GM21717 (cell line): ENCODE measurements at regions not wholly inside any gene's neighbourhood (a gene's known extent, or its start where the extent isn't known, plus 50 kb on each side); places are given as distances from the start of the nearest gene placed in this dataset.

Experiments used
- ATAC-seq: cut with Tn5 transposase; IDR thresholded peaks from one replicate; pipeline ENCODE4 v1.9.1; 2021; ENCODE audit warnings: mild to moderate bottlenecking, moderate library complexity; ENCODE audit not compliant: unreplicated experiment

GRCh38 chr10:76667408-76668370, 969.9 kb downstream of the KCNMA1 start:
- ATAC-seq, result no peak

- ATAC-seq, result no peak
Measured at GRCh38 chr10:76666891-76667290, 970.7 kb downstream of the KCNMA1 start.

DNA sequence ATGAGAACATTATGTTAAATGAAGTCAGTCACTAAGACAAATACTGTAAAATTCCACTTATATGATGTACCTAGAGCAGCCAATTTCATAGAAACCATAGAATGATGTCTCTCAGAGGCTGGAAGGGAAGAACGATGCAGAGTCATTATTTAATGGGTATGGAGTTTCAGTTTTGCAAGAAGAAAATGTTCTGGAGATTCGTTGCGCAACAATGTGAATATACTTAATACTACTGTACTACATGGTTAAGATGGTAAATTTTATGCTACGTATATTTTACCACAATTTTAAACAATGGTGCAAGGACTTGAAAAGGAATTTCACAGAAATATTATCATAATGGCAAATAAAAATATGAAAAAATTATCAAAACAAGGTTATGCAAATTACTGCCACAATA, 972.6 kb downstream of the KCNMA1 start:
- ATAC-seq, result no peak

GRCh38 chr10:76657337-76658012, 980.1 kb downstream of the KCNMA1 start:
- ATAC-seq, result no peak

- ATAC-seq, result no peak
Measured at GRCh38 chr10:76651154-76651553, 986.5 kb downstream of the KCNMA1 start.

GRCh38 chr10:76649723-76650127, 987.9 kb downstream of the KCNMA1 start:
- ATAC-seq, result no peak

DNA sequence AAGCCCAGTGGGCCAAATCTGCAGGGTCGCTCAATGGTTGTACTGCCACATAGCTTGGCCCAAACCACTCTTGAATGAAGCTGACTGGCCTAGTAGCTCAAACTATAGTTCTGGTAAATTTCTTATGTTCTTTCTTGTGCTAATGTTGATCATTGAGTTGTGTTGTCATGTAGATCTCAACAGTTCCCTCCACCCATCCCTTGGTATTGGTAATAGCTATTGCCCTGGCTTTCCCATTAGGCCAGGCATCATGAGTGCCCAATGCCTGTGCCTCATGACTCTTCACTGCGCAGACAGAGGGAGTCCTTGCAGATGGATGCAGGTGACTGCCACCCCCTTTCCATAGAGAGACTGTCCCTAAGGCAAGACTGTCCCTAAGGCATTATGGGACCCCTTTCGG, 988.4 kb downstream of the KCNMA1 start:
- ATAC-seq, result no peak

GRCh38 chr10:76647301-76647700, 990.3 kb downstream of the KCNMA1 start:
- ATAC-seq, result no peak

GRCh38 chr10:76645341-76645740, 992.3 kb downstream of the KCNMA1 start:
- ATAC-seq, result no peak

GRCh38 chr10:76644476-76644875, 993.1 kb downstream of the KCNMA1 start:
- no peak for ATAC-seq

DNA sequence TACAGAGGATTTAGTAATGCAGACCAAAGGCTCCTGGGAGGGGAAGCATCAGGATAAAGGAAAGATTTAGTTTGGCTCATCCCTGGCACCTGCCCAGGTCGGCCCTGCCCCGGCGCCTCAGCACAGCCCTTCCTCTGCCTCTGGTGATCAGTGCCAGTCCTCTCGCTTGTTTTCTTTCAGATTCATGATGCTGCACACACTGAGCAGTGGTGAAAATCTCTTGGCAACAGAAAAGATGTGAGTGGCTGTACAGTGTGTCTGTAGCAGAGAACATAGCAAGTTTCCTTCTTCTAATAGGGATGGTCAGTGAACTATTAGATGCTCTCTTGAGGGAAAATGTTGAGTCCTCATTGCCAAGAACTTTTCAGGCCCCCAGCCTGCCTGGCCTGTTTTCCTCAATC, 994.1 kb downstream of the KCNMA1 start:
- no peak for ATAC-seq

GRCh38 chr10:76642358-76642757, 995.2 kb downstream of the KCNMA1 start:
- ATAC-seq, result no peak

DNA sequence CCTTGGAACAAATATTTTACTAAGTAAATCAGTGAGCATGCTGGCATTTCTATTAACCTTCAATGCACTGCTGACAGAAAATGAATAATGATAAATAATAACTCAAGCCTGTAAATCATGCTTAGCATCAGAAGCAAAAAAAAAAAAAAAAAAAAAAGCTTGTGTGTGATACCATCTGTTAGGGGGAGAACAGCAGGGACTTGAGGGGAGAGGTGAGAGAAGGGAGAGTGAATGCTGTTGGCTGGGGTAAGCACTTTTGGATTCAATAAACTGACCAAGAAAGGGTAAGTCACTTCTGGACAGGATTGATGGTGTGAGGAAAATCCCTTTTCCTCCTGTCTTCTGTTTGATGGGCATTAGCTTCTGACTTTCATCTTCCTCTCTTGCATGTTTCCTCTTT, 996.4 kb downstream of the KCNMA1 start:
- ATAC-seq, result no peak

- ATAC-seq, result no peak
Measured at GRCh38 chr10:76640806-76641205, 996.8 kb downstream of the KCNMA1 start.

GRCh38 chr10:76632767-76633051, 1004.9 kb downstream of the KCNMA1 start:
- ATAC-seq, result no peak

GRCh38 chr10:76631884-76632766, 1005.5 kb downstream of the KCNMA1 start:
- ATAC-seq, result no peak

- no peak for ATAC-seq
Measured at GRCh38 chr10:76631036-76631670, 1006.5 kb downstream of the KCNMA1 start.

GRCh38 chr10:76628801-76629200, 1008.8 kb downstream of the KCNMA1 start:
- ATAC-seq, result no peak

- no peak for ATAC-seq
Measured at GRCh38 chr10:76626386-76626785, 1011.2 kb downstream of the KCNMA1 start.

DNA sequence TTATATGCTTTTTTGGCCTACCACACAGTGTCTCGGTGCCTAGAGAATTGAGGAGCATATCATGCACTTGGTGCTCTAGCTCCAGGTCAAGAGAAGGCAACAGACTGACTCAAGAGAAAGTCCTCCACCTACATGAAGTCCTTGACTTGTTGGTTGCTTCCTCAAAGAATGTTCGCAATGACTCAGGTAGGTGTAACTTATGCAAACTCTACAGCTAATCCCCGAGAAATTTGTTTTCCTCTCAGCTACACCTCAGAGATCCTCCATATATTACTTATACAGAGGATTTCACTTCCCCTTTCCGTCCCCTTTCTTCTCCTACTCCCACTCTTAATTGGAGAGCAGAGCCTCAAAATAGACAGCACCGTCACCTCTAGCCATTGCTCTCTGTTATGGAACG, 1013.1 kb downstream of the KCNMA1 start:
- ATAC-seq, result peak; percentile 93
